ENCODE measurements at regions not wholly inside any gene's neighbourhood (a gene's known extent, or its start where the extent isn't known, plus 50 kb on each side); places are given as distances from the start of the nearest gene placed in this dataset.

- H3K9me3 Mint-ChIP-seq = no peaks in the 10 kb centered on the region
- TF ChIP-seq, protein P1, sequence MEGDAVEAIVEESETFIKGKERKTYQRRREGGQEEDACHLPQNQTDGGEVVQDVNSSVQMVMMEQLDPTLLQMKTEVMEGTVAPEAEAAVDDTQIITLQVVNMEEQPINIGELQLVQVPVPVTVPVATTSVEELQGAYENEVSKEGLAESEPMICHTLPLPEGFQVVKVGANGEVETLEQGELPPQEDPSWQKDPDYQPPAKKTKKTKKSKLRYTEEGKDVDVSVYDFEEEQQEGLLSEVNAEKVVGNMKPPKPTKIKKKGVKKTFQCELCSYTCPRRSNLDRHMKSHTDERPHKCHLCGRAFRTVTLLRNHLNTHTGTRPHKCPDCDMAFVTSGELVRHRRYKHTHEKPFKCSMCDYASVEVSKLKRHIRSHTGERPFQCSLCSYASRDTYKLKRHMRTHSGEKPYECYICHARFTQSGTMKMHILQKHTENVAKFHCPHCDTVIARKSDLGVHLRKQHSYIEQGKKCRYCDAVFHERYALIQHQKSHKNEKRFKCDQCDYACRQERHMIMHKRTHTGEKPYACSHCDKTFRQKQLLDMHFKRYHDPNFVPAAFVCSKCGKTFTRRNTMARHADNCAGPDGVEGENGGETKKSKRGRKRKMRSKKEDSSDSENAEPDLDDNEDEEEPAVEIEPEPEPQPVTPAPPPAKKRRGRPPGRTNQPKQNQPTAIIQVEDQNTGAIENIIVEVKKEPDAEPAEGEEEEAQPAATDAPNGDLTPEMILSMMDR (IDR thresholded peaks at IDR 0.05) = no peak
- no peak overlapping the region for H3K4me3 Mint-ChIP-seq
- peaks cover 2% of the 10 kb centered on the region for H3K27me3 Mint-ChIP-seq
- ChIA-PET POLR2A (no interaction called here), CTCF (no interaction called here)
- no peak overlapping the region for H3K27ac Mint-ChIP-seq
- H3K36me3 Mint-ChIP-seq (ENCODE audit: low read depth) = no peaks in the 10 kb centered on the region
- intact Hi-C loops (cut with micrococcal nuclease) = no loop called here
- H3K4me1 Mint-ChIP-seq (ENCODE audit: low read depth) = no peaks in the 10 kb centered on the region
- DNase-seq = no peak
- no peak for ATAC-seq
Measured at GRCh38 chr3:159139326-159139725, 337.5 kb downstream of the MFSD1 start.

DNA sequence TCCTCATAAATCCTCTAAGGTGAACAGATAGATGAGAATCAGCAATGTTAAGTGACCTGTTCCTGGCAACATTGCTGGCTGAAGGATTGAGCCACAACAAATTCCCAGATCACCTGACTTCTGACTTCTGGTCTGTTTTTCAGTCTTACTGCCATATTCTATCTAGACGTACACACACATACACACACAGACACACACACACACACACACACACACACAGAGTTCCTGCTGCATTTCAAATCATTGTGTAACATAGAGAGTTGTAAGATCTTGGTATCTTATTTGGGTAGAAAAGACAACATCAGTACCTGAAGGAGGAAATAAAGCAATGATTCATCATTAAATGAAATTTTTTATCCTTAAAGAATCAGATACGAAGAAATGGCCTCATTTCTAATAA is 342.6 kb downstream of the MFSD1 start:
- CTCF ChIA-PET = no interaction called here
- Mint-ChIP-seq H3K27me3 (peaks cover 2% of the 10 kb centered on the region), H3K4me1 (ENCODE audit: low read depth) (no peaks in the 10 kb centered on the region), H3K27ac (no peak overlapping the region), H3K9me3 (no peaks in the 10 kb centered on the region), H3K4me3 (no peak overlapping the region), H3K36me3 (ENCODE audit: low read depth) (no peaks in the 10 kb centered on the region)
- ATAC-seq = no peak
- POLR2A ChIA-PET = no interaction called here
- no peak for DNase-seq
- TF ChIP-seq, protein P1 (IDR thresholded peaks at IDR 0.05) = no peak
- intact Hi-C loops (cut with micrococcal nuclease) = no loop called here

DNA sequence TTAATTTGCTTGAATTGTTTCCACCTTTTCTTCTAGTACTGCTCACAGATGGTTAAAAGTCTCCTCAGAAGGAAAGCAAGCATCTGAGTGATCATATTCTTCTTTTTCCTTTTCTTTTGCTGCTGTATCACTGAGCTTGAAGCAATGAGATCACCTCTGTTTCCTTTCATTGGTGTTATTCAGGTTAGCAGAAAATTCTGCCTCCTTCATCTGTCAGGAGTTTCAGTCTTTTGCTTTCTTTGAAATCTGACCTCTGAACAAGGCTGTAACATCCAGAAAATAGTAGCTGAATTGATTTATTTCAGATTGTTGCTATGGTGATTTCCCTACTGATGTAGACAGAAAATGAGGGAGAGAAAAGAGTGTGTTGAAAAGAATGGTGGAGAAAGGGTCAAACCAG is 343.0 kb downstream of the MFSD1 start:
- Mint-ChIP-seq H3K27me3 (peaks cover 2% of the 10 kb centered on the region), H3K27ac (no peak overlapping the region), H3K9me3 (no peaks in the 10 kb centered on the region), H3K4me1 (ENCODE audit: low read depth) (no peaks in the 10 kb centered on the region), H3K36me3 (ENCODE audit: low read depth) (no peaks in the 10 kb centered on the region), H3K4me3 (no peak overlapping the region)
- ATAC-seq (no peak), DNase-seq (no peak)
- POLR2A ChIA-PET = interaction anchor here (0.7 kb wide), 1 partner anchor 47 kb away, joined by 3 read pairs; no protein-coding TSS in a partner anchor
- intact Hi-C loops (cut with micrococcal nuclease) = no loop called here
- CTCF ChIA-PET = no interaction called here
- TF ChIP-seq, protein P1 (IDR thresholded peaks at IDR 0.05) = no peak

DNA sequence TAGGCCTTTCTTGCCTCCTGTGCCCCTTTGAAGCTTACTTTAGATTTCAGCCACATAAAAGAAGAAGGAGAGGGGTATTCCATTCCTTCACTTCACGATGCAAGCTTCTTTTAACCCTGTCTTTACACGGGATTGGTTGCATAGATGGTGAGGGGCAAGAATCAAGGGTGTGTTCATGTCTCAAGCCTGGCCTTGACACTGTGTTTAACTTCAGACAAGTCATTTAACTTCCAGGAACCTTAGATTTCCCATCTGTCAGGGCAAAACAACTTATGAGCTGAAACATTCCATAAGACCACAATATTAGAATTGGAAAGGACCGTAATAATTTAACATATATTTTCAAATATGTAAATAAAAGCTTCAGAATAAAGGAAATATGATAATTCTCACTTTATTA is 344.5 kb downstream of the MFSD1 start:
- CTCF ChIA-PET = interaction anchor here (1.1 kb wide), 1 partner anchor 12 kb away, joined by 3 read pairs; no protein-coding TSS in a partner anchor
- H3K9me3 Mint-ChIP-seq = no peaks in the 10 kb centered on the region
- no peaks in the 10 kb centered on the region for H3K36me3 Mint-ChIP-seq (ENCODE audit: low read depth)

GRCh38 chr3:159146856-159147435 is 345.1 kb downstream of the MFSD1 start:
- CTCF ChIA-PET = interaction anchor here (1.1 kb wide), 1 partner anchor 11 kb away, joined by 3 read pairs; no protein-coding TSS in a partner anchor
- no peaks in the 10 kb centered on the region for H3K9me3 Mint-ChIP-seq
- H3K36me3 Mint-ChIP-seq (ENCODE audit: low read depth) = no peaks in the 10 kb centered on the region
- H3K4me1 Mint-ChIP-seq (ENCODE audit: low read depth) = no peaks in the 10 kb centered on the region
- H3K27ac Mint-ChIP-seq = no peak overlapping the region
- H3K4me3 Mint-ChIP-seq = no peak overlapping the region
- no peak for DNase-seq
- H3K27me3 Mint-ChIP-seq = peaks cover 2% of the 10 kb centered on the region
- intact Hi-C loops (cut with micrococcal nuclease) = no loop called here
- POLR2A ChIA-PET = no interaction called here
- TF ChIP-seq, protein P1 (IDR thresholded peaks at IDR 0.05) = no peak
- ATAC-seq = no peak

More for the DNA sequence above, 344.5 kb downstream of the MFSD1 start:
- intact Hi-C loops (cut with micrococcal nuclease) = no loop called here
- Mint-ChIP-seq H3K4me1 (ENCODE audit: low read depth) (no peaks in the 10 kb centered on the region), H3K27me3 (peaks cover 2% of the 10 kb centered on the region), H3K4me3 (no peak overlapping the region), H3K27ac (no peak overlapping the region)
- TF ChIP-seq, protein P1 (IDR thresholded peaks at IDR 0.05) = no peak
- POLR2A ChIA-PET = no interaction called here
- ATAC-seq = no peak
- DNase-seq = no peak
